Smooth muscle cell (in vitro differentiated cells): ENCODE measurements at regions not wholly inside any gene's neighbourhood (a gene's known extent, or its start where the extent isn't known, plus 50 kb on each side); places are given as distances from the start of the nearest gene placed in this dataset.

Experiments used
- DNase-seq: peaks from one replicate; lab custom pipeline; 2025; ENCODE audit not compliant: unreplicated experiment; lab: John Stamatoyannopoulos, UW
- H2AFZ ChIP-seq: fragments of 200-600 bp; sonication (generic); 2 replicates; pipeline ENCODE4 v1.6.0; 2016; ENCODE audit warnings: antibody characterized with exemption, low read depth, mild to moderate bottlenecking
- H3F3A ChIP-seq: fragments of 200-600 bp; sonication (generic); 2 replicates; pipeline ENCODE4 v1.6.0; 2017; ENCODE audit warnings: antibody characterized with exemption, low read depth
- H3K27ac ChIP-seq: fragments of 200-600 bp; sonication (generic); 2 replicates; pipeline ENCODE4 v1.5.1; 2016; ENCODE audit warnings: low read depth, mild to moderate bottlenecking
- H3K27me3 ChIP-seq: fragments of 200-600 bp; sonication (generic); 2 replicates; pipeline ENCODE4 v1.6.1; 2016; ENCODE audit warnings: low read depth, mild to moderate bottlenecking
- H3K36me3 ChIP-seq: fragments of 200-600 bp; sonication (generic); 2 replicates; pipeline ENCODE4 v1.5.1; 2016; ENCODE audit warnings: low read depth
- H3K4me1 ChIP-seq: fragments of 200-600 bp; sonication (generic); 2 replicates; pipeline ENCODE4 v1.5.1; 2016; ENCODE audit warnings: low read depth
- H3K4me2 ChIP-seq: fragments of 200-600 bp; sonication (generic); 2 replicates; pipeline ENCODE4 v1.6.0; 2016; ENCODE audit warnings: mild to moderate bottlenecking
- H3K4me3 ChIP-seq: fragments of 200-600 bp; sonication (generic); 2 replicates; pipeline ENCODE4 v1.5.1; 2016; ENCODE audit warnings: mild to moderate bottlenecking
- H3K79me2 ChIP-seq: fragments of 200-600 bp; sonication (generic); 2 replicates; pipeline ENCODE4 v1.6.0; 2016; ENCODE audit warnings: low read depth, mild to moderate bottlenecking
- H3K9ac ChIP-seq: fragments of 200-600 bp; sonication (generic); 2 replicates; pipeline ENCODE4 v1.6.0; 2016; ENCODE audit warnings: low read depth
- H3K9me3 ChIP-seq: fragments of 200-600 bp; sonication (generic); replicated peaks from 2 replicates; pipeline ENCODE4 v1.5.1; 2016; ENCODE audit warnings: low read depth
- H4K20me1 ChIP-seq: fragments of 200-600 bp; sonication (generic); 2 replicates; pipeline ENCODE4 v1.6.0; 2016; ENCODE audit warnings: low read depth
- CTCF ChIP-seq: fragments of 200-600 bp; sonication (generic); IDR thresholded peaks from 2 replicates; pipeline ENCODE4 v1.5.1; 2017; ENCODE audit warnings: borderline replicate concordance, mild to moderate bottlenecking, antibody characterized with exemption; ENCODE audit not compliant: insufficient read depth, poor library complexity, severe bottlenecking
- WGBS: methylation state at CpG from one replicate; pipeline ENCODE4 v1.1.7; 2016; ENCODE audit warnings: low lambda C conversion rate; 5-methylcytosine and 5-hydroxymethylcytosine counted together

- H4K20me1 ChIP-seq, result no peaks in the 10 kb centered on the region
- no peaks in the 10 kb centered on the region for H3K9me3 ChIP-seq
- no peak overlapping the region for H3K4me2 ChIP-seq
- 76% methylated on average over 3 of the region's 3 CpGs for WGBS
- no peak for DNase-seq
- H3K4me3 ChIP-seq, result no peak overlapping the region
- TF ChIP-seq CTCF, result no peak
- no peak overlapping the region for H3K27ac ChIP-seq
- no peaks in the 10 kb centered on the region for H3K79me2 ChIP-seq
- H3K4me1 ChIP-seq, result no peaks in the 10 kb centered on the region
- no peaks in the 10 kb centered on the region for H3K36me3 ChIP-seq
- H3K9ac ChIP-seq, result no peak overlapping the region
- H2AFZ ChIP-seq, result no peak overlapping the region
- H3F3A ChIP-seq, result no peaks in the 10 kb centered on the region
- no peaks in the 10 kb centered on the region for H3K27me3 ChIP-seq
These were observed 137.3 kb downstream of the MYCN start for GRCh38 chr2:16077601-16078000.

GRCh38 chr2:16076911-16077310 is 136.6 kb downstream of the MYCN start:
- H3F3A ChIP-seq, result no peaks in the 10 kb centered on the region
- H3K4me2 ChIP-seq, result no peak overlapping the region
- H2AFZ ChIP-seq, result no peak overlapping the region
- TF ChIP-seq CTCF, result no peak
- no peak overlapping the region for H3K4me3 ChIP-seq
- no peak for DNase-seq
- no peaks in the 10 kb centered on the region for H3K4me1 ChIP-seq
- H3K27ac ChIP-seq, result no peak overlapping the region
- no peaks in the 10 kb centered on the region for H4K20me1 ChIP-seq
- no peaks in the 10 kb centered on the region for H3K9me3 ChIP-seq
- H3K79me2 ChIP-seq, result no peaks in the 10 kb centered on the region
- H3K27me3 ChIP-seq, result no peaks in the 10 kb centered on the region
- no peak overlapping the region for H3K9ac ChIP-seq
- H3K36me3 ChIP-seq, result no peaks in the 10 kb centered on the region
- 76% methylated on average over 5 of the region's 5 CpGs for WGBS

GRCh38 chr2:16075045-16076012 is 135.0 kb downstream of the MYCN start:
- H4K20me1 ChIP-seq, result no peaks in the 10 kb centered on the region
- no peak for DNase-seq
- H3K27ac ChIP-seq, result no peak overlapping the region
- H3K27me3 ChIP-seq, result no peaks in the 10 kb centered on the region
- H3K4me1 ChIP-seq, result peaks cover 5% of the 10 kb centered on the region
- H2AFZ ChIP-seq, result no peak overlapping the region
- no peak overlapping the region for H3K9ac ChIP-seq
- WGBS, result 79% methylated on average over 9 of the region's 9 CpGs
- no peaks in the 10 kb centered on the region for H3F3A ChIP-seq
- no peak for TF ChIP-seq CTCF
- H3K4me3 ChIP-seq, result no peak overlapping the region
- H3K79me2 ChIP-seq, result no peaks in the 10 kb centered on the region
- H3K4me2 ChIP-seq, result no peak overlapping the region
- H3K36me3 ChIP-seq, result no peaks in the 10 kb centered on the region
- H3K9me3 ChIP-seq, result no peaks in the 10 kb centered on the region
